Activated CD4-positive, CD25-positive, alpha-beta regulatory T cell treated with anti-CD3 and anti-CD28 coated beads, Interleukin-2, amount 50 U/mL, for 72 hours (primary cell): ENCODE measurements at regions not wholly inside any gene's neighbourhood (a gene's known extent, or its start where the extent isn't known, plus 50 kb on each side); places are given as distances from the start of the nearest gene placed in this dataset.

Source experiments
- DNase-seq: peaks from one replicate; pipeline ENCODE4 v3.0.0; 2021

DNA sequence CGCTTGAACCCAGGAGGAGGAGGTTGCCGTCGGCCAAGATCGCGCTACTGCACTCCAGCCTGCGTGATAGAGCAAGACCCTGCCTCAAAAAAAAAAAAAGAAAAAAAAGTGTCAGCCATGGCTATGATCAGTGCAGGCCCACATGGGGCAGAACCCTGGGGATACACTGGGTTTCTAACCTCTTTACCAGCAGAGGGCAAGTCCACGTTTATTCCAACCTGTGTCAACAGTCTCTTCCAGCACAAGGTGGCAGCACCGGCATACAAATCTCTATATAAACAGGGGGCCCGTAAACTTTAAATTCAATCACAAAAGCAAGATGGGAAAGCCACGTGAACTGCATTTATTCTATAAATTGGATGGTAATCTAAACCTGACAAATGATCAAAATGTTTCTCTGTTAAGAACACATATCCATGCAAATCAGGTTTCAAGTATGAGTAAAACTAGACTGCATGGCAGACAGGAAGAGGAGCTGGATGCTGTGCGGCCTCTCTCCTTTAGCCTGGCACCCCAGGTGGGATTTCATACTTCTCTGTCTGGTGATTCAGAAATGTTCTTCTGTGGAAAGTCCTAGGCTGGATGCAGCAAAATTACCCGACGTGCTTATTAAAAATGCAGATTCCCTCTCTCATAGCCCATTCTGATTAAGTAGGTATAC, 60.0 kb upstream of the STEAP1B start:
- DNase-seq = peak; percentile 42

DNA sequence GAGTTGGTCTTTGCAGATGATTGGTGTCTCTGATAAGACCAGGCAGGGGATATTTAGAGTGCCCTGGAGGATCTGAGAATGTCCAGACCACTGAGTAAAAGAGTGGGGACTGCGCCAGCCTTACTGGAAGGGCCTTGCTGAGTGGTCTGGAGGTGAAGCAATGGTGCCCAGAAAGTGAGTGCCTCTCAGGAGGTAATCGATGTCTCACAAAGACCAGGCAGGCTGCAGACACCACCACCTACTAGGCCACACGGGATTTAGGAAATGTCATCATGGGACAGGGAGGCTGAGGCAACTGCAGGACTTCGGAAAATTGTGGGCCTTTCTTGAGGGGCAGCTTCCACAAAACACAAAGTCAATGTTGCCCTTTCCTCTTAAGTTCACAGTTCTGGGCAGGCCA, 57.2 kb upstream of the STEAP1B start:
- DNase-seq = no peak

DNA sequence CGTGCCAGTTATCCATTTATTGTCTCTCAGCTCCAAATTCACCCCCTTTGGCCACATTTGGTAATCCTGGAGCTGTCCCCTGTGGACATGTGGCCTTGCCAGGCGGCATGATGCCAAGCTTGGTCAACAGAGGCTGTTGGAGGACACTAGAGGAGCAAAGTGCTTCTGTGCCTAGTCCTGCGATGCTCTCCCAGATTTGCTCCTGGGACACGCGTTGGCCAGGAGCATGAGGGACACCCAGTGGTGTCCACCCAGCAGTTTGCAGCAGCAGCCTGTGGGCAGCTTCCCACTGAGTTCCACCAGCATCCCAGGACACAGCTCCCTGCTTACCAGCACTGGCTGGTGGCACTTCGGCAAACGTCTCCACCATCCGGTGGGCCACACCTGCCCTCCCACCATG, 55.5 kb upstream of the STEAP1B start:
- no peak for DNase-seq

DNA sequence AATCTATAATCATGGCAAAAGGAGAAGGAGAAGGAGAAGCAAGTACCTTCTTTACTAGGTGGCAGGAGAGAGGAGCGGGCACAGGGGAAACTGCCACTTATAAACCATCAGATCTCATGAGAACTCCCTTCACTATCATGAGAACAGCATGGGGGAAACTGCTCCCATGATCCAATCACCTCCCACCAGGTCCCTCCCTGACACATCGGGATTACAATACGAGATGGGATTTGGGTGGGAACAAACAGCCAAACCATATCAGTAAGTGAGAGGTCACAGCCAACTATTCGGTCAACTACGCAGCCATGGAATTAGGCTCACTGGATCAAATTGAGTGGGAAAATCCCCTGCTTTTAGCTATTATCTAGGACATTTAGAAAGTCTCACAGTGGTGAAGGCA, 54.2 kb upstream of the STEAP1B start:
- DNase-seq = no peak

DNA sequence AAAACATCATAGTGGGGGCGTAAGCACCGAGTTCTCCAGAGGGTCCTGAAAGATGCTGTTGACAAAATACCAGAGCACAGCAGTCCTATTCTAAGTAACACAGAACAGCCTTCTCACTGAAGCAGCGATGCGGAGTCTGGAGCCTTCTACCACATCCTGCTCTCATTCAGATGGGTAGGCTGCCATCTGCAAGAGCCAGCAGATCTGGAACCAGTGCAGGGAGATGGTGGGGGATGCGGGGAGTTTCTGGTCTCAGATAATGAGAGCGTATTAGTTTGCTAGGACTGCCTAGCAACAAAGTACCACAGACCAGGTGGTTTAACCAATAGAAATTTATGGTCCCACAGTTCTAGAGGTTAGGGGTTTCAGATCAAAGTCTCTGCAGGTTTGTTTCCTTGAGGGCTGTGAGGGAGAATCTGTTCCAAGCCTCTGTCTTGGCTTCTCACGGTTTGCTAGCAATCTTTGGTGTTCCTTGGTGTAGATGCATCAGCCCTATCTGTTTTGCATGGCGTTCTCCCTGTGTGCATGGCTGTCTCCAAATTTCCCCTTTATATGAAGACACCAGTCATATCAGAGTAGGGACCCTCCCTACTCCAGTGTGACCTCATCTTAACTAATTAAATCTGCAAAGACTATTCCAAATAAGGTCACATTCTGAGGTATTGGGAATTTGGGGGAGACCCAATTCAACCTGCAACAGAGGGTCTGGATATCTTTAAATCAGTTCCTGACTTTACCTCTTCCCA, 52.0 kb upstream of the STEAP1B start:
- DNase-seq = no peak

DNA sequence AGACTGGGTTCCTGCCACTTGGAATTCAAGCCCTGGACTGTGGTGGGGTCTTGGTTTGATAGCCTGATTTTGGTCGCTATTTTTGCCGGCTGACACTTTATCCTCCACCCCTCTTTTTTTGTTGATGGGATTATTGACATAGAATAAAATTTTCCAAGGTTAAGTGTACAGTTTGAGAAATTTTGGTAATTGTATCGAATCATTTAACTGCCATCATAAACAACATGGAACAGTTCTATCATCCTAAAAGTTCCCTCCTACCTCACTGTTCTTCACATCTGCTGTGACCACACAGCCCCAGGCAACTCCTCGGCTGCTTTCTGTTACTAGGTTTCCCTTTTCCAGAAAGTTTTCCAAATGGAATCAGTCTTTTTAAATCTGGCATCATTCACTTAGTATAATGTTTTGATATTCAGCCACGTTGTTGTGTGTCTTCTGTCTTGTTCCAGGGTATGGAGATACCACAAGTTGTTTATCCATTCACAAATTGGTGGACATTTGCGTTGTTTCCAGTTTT, 50.6 kb upstream of the STEAP1B start:
- DNase-seq = no peak

DNA sequence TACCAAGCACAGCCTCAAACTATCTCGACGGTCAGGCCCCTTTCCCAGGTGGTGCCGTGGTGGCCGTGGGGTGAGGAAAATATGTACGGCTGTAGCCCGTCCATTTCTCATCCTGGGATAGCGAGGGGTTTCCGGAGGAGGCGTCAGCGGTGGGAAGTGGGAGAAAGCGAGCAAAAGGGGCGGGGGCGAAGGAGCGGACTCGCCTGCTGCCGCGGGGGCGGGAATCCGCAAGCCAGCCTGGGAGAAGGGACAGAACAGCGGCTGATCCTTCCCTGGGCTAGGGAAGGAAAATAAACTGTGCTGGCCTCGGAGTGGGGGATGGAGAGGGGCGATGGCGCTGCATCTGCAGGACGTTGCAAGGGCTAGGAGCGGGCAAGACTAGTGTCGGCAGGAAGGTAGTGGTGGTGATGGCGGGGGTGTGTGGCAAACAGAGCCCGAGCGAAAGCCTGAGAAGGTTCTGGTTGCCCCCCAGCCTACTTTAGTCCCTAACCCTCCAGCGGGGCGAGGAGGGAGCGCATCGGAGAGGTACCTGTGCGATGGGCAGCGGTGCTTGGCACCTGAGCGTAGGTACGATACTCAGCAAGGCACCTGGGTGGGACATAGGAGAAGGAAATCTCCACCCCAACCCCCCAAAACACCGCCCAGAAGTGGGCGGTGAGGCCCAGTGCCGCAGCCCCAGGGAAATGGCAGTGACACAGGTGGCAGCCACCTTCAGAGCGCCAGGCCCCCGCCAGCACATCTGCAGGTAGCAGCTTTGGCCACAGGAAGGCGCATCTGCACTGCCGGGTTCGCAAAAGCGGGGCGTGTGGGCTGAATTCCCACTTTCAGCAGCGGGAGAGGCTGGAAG, 49.9 kb upstream of the STEAP1B start:
- no peak for DNase-seq
